GM21515 (cell line): ENCODE measurements at regions not wholly inside any gene's neighbourhood (a gene's known extent, or its start where the extent isn't known, plus 50 kb on each side); places are given as distances from the start of the nearest gene placed in this dataset.

Source experiments
- ATAC-seq: cut with Tn5 transposase; IDR thresholded peaks from one replicate; pipeline ENCODE4 v1.9.1; 2021; ENCODE audit not compliant: unreplicated experiment

- no peak for ATAC-seq
Measured at GRCh38 chr9:107755246-107755645, 265.7 kb upstream of the KLF4 start.

- peak; percentile 71 for ATAC-seq
Measured at GRCh38 chr9:107751567-107752210, 262.1 kb upstream of the KLF4 start.

- ATAC-seq, result no peak
Measured at GRCh38 chr9:107750741-107751566, 261.4 kb upstream of the KLF4 start.

GRCh38 chr9:107749787-107750444 lies 260.3 kb upstream of the KLF4 start:
- no peak for ATAC-seq

GRCh38 chr9:107744873-107745272 lies 255.3 kb upstream of the KLF4 start:
- peak; percentile 53 for ATAC-seq

- ATAC-seq, result no peak
Measured at GRCh38 chr9:107742531-107743309, 253.2 kb upstream of the KLF4 start.

GRCh38 chr9:107740088-107740980 lies 250.8 kb upstream of the KLF4 start:
- ATAC-seq, result no peak

GRCh38 chr9:107739601-107740082 lies 250.1 kb upstream of the KLF4 start:
- no peak for ATAC-seq

GRCh38 chr9:107738789-107739188 lies 249.2 kb upstream of the KLF4 start:
- ATAC-seq, result no peak

- ATAC-seq, result no peak
Measured at GRCh38 chr9:107737987-107738743, 248.6 kb upstream of the KLF4 start.

GRCh38 chr9:107737610-107737986 lies 248.0 kb upstream of the KLF4 start:
- no peak for ATAC-seq

GRCh38 chr9:107735821-107736220 lies 246.3 kb upstream of the KLF4 start:
- ATAC-seq, result no peak

- ATAC-seq, result no peak
Measured at GRCh38 chr9:107734256-107735013, 244.9 kb upstream of the KLF4 start.

GRCh38 chr9:107733523-107733894 lies 243.9 kb upstream of the KLF4 start:
- no peak for ATAC-seq

GRCh38 chr9:107732781-107733522 lies 243.4 kb upstream of the KLF4 start:
- ATAC-seq, result no peak

- no peak for ATAC-seq
Measured at GRCh38 chr9:107731115-107731762, 241.7 kb upstream of the KLF4 start.

- no peak for ATAC-seq
Measured at GRCh38 chr9:107730666-107731065, 241.1 kb upstream of the KLF4 start.
